CD4-positive, alpha-beta T cell treated with Interleukin-6 at 100 ng/mL for 8 hours (primary cell): ENCODE measurements at regions not wholly inside any gene's neighbourhood (a gene's known extent, or its start where the extent isn't known, plus 50 kb on each side); places are given as distances from the start of the nearest gene placed in this dataset.

Experiments
- DNase-seq: peaks from one replicate; pipeline ENCODE4 v3.0.0-alpha.2; 2020; ENCODE audit warnings: mixed read lengths, low spot score

DNA sequence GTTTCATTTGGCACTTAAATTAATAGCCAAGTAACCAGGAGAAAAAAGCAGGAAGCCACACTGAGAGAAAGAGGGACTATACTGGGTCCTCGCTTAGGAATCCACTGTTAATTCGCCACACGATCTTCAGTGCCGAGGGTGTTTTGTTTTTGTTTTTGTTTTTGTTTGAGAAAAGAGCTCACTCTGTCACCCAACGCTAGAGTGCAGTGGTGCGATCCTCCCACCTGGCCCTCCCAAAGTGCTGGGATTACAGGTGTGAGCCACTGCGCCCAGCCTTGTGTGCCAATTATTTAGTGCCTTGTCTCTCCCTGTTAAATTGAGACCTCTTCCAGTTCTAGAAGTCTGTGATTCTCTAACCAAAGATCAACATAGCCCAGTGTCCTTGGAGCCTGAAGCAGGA is 53.8 kb upstream of the TPM1 start:
- no peak for DNase-seq

DNA sequence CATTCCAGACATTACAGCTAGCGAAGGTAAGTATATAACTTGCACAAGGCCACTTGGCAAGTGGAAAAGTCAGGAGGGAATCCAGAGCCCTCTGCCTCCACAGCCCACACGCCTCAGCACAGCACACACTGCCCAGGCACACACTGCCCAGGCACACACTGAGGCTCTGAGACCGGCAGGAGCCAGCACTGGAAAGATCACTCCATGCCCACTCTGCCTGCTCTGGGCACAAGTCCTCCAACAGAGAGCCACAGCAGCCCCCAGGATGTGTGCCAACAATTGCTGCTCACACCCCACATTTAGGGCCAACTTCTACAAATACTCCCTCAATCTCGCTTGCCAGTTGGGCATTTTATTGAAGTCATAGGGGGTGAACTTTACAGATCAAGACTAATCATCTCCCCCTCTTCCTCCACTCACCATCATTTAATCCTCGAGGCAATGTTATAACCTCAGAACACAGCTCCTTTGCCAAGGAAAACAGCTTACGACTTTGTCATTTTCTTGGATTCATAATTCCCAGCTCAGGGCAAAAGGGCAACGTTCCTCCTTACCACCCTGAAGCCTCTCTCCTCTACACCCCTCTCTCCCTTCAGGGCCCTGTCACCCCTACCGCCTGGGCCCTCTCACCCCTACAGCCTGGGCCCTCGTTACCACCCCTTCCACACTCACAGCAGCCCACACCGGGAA is 53.0 kb upstream of the TPM1 start:
- DNase-seq: no peak

DNA sequence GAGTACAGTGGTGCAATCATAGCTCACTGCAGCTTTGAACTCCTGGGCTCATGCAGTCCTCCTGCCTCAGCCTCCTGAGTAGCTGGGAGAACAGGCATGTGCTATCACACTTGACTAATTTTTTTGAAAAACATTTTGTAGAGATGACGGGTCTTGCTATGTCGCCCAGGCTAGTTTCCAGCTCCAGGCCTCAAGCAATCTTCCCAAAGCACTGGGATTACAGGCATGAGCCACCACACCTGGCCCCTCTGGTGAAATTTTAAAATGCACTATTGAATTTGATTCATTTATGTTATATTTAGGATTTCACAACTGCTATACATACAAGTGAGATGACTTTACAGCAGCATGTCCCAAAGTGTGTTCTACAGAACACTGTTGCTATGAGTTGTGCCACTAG is 50.8 kb upstream of the TPM1 start:
- DNase-seq: no peak

DNA sequence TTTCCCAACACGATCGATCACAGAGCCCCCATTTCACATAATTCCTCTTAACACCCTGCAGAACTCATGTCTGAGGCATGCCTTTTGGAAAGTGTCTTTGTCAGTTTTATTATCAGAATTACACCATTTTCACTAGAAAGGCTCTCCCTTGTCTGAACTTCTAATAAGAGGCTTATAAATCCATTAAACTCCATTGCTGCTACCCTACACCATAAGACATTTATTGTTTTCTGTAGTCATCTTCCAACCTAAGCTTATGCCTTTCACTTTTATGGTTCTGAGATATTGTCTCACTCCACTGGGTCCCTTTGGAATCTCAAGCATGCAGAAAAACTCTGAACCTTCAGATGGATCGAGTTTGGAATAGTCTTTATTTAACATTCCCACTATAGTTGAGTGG is 50.2 kb upstream of the TPM1 start:
- DNase-seq: no peak
